ENCODE measurements at regions not wholly inside any gene's neighbourhood (a gene's known extent, or its start where the extent isn't known, plus 50 kb on each side); places are given as distances from the start of the nearest gene placed in this dataset.

DNA sequence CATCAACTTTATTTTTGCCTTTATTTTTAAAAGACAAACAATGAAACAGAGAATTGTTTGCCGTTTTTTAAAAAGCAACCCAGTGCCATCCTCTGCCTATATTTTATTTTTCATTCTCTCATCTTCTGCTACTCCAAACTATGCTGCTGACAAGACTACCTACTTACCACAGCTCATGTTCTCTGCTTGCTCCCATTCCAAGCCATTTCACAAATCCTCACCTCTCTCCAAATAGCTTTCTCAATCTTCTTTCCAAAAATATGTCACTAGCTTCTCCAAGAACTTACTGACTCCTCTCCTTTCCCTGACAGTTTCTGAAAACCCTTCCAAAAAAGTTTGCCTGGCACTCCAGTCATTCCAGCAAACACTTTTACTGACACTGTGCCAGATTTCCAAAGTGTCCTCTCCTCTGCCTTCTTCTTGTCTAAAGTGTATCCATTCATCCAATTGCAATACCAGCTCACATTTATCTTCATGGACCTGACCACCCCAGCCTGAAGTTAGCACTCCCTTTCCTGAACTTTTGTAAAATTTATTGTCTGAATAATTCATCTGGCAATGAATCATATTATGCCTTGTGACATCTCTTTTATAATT, 766.5 kb upstream of the B3GALT2 start:
- TF ChIP-seq, protein P1, sequence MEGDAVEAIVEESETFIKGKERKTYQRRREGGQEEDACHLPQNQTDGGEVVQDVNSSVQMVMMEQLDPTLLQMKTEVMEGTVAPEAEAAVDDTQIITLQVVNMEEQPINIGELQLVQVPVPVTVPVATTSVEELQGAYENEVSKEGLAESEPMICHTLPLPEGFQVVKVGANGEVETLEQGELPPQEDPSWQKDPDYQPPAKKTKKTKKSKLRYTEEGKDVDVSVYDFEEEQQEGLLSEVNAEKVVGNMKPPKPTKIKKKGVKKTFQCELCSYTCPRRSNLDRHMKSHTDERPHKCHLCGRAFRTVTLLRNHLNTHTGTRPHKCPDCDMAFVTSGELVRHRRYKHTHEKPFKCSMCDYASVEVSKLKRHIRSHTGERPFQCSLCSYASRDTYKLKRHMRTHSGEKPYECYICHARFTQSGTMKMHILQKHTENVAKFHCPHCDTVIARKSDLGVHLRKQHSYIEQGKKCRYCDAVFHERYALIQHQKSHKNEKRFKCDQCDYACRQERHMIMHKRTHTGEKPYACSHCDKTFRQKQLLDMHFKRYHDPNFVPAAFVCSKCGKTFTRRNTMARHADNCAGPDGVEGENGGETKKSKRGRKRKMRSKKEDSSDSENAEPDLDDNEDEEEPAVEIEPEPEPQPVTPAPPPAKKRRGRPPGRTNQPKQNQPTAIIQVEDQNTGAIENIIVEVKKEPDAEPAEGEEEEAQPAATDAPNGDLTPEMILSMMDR (IDR thresholded peaks at IDR 0.05 in 2 of 3, conservative IDR thresholded peaks at IDR 0.05 in 1 of 3; ENCODE audit: control insufficient read depth in 2 of 3, extremely low read depth in 1 of 3, insufficient read depth in 1 of 3, low read depth in 3 of 3, low read length in 3 of 3) = no peak
- TF ChIP-seq POLR2A (IDR thresholded peaks at IDR 0.05; ENCODE audit: low read depth, low read length) = no peak
